ENCODE measurements at regions not wholly inside any gene's neighbourhood (a gene's known extent, or its start where the extent isn't known, plus 50 kb on each side); places are given as distances from the start of the nearest gene placed in this dataset.
"Not testable (repeated sequence)": the region's sequence is repeated elsewhere in the genome, so short reads cannot be mapped to it uniquely, and the experiment has no call there.

GRCh38 chr18:15005313-15006130 lies 257.6 kb downstream of the ANKRD30B start:
- no peaks in the 10 kb centered on the region for H3K4me1 Mint-ChIP-seq
- no peak overlapping the region for H3K4me3 Mint-ChIP-seq
- POLR2A ChIA-PET: no interaction called here
- no peaks in the 10 kb centered on the region for H3K36me3 Mint-ChIP-seq (ENCODE audit: low read depth)
- no peak overlapping the region for H3K27ac Mint-ChIP-seq
- DNase-seq: no peak
- CTCF ChIA-PET: no interaction called here
- H3K9me3 Mint-ChIP-seq: no peaks in the 10 kb centered on the region
- no peaks in the 10 kb centered on the region for H3K27me3 Mint-ChIP-seq

GRCh38 chr18:15006616-15007015 lies 258.6 kb downstream of the ANKRD30B start:
- DNase-seq; H3K9me3 Mint-ChIP-seq; CTCF ChIA-PET; POLR2A ChIA-PET; H3K27me3 Mint-ChIP-seq; H3K36me3 Mint-ChIP-seq (ENCODE audit: low read depth); H3K27ac Mint-ChIP-seq; H3K4me1 Mint-ChIP-seq; H3K4me3 Mint-ChIP-seq: not testable (repeated sequence)

- POLR2A ChIA-PET; DNase-seq; H3K4me3 Mint-ChIP-seq; H3K4me1 Mint-ChIP-seq; H3K36me3 Mint-ChIP-seq (ENCODE audit: low read depth); H3K27me3 Mint-ChIP-seq; CTCF ChIA-PET; H3K9me3 Mint-ChIP-seq; H3K27ac Mint-ChIP-seq: not testable (repeated sequence)
Measured at GRCh38 chr18:15026041-15026440, 278.1 kb downstream of the ANKRD30B start.

DNA sequence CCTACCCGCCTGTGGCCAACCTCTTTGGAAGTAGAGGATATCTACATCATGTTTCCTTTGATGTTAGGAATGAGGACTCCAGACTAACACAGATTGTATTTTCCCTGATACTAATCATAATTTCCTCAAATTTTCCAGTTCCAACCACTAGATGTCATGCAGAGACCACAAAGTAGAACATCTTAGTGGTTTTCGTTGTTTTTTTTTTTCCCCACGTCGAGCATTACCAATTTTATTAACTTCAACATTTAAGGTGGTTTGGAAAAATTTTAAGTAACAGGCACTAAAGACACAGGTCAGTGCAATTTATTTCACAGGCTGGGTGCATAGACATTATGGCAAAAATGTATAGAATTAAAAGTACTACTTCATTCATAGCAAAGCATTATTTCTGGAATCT lies 280.1 kb downstream of the ANKRD30B start:
- DNase-seq; H3K36me3 Mint-ChIP-seq (ENCODE audit: low read depth); H3K27ac Mint-ChIP-seq; POLR2A ChIA-PET; H3K27me3 Mint-ChIP-seq; H3K4me3 Mint-ChIP-seq; CTCF ChIA-PET; H3K4me1 Mint-ChIP-seq; H3K9me3 Mint-ChIP-seq: not testable (repeated sequence)

- H3K27ac Mint-ChIP-seq; H3K36me3 Mint-ChIP-seq (ENCODE audit: low read depth); DNase-seq; H3K9me3 Mint-ChIP-seq; CTCF ChIA-PET; H3K4me1 Mint-ChIP-seq; H3K27me3 Mint-ChIP-seq; POLR2A ChIA-PET; H3K4me3 Mint-ChIP-seq: not testable (repeated sequence)
Measured at GRCh38 chr18:15060279-15060880, 312.4 kb downstream of the ANKRD30B start.

GRCh38 chr18:15061289-15061896 lies 313.4 kb downstream of the ANKRD30B start:
- CTCF ChIA-PET; H3K27ac Mint-ChIP-seq; H3K4me1 Mint-ChIP-seq; POLR2A ChIA-PET; H3K36me3 Mint-ChIP-seq (ENCODE audit: low read depth); H3K27me3 Mint-ChIP-seq; DNase-seq; H3K4me3 Mint-ChIP-seq; H3K9me3 Mint-ChIP-seq: not testable (repeated sequence)

- H3K27ac Mint-ChIP-seq; H3K4me3 Mint-ChIP-seq; DNase-seq; H3K36me3 Mint-ChIP-seq (ENCODE audit: low read depth); H3K4me1 Mint-ChIP-seq; CTCF ChIA-PET; POLR2A ChIA-PET; H3K27me3 Mint-ChIP-seq; H3K9me3 Mint-ChIP-seq: not testable (repeated sequence)
Measured at GRCh38 chr18:15066434-15066833, 318.5 kb downstream of the ANKRD30B start.

DNA sequence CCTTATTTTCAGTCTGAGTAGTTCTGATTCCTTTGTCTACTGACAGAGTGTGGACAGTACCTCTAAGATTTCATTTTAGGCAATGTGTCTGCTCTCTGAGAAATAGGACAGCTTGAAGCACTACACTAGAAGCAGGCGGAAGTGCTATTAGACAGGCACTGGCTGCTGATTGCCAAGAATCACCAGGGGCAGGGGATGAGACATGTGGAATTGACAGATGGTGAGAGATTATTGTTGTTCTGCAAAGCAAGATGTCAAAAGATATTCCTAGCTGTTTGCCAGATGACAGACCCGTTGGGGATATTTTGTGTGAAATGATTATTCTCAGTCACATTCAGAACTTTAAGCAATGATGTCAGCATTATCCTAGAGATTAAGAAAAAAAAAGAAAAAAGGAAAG lies 323.3 kb downstream of the ANKRD30B start:
- H3K9me3 Mint-ChIP-seq; H3K4me1 Mint-ChIP-seq; DNase-seq; H3K4me3 Mint-ChIP-seq; H3K27ac Mint-ChIP-seq; CTCF ChIA-PET; H3K36me3 Mint-ChIP-seq (ENCODE audit: low read depth); POLR2A ChIA-PET; H3K27me3 Mint-ChIP-seq: not testable (repeated sequence)
